Esophagus muscularis mucosa (tissue), 4 donors: ENCODE measurements at regions not wholly inside any gene's neighbourhood (a gene's known extent, or its start where the extent isn't known, plus 50 kb on each side); places are given as distances from the start of the nearest gene placed in this dataset.

ENCODE experiments used
- EP300 ChIP-seq: sonication (generic); formaldehyde crosslinking; IDR thresholded peaks from one replicate; pipeline ENCODE4 v1.6.1; 2017; ENCODE audit warnings: antibody characterized with exemption
- POLR2A ChIP-seq: fragments of 450-650 bp; IDR thresholded peaks from one replicate; pipeline ENCODE4 v1.6.1; 2017; ENCODE audit warnings: antibody characterized with exemption, moderate library complexity, mild to moderate bottlenecking, low read depth
- POLR2AphosphoS5 ChIP-seq, 2 donors: sonication (generic); formaldehyde crosslinking; IDR thresholded peaks; one replicate each; pipeline ENCODE4 v1.6.1; 2017; ENCODE audit warnings: antibody characterized with exemption in 2 of 2
- TF ChIP-seq, protein P1 (sequence below), 3 experiments: fragments of 200-600 bp in 2 of 3; fragments of 450-650 bp in 1 of 3; sonication (generic) in 2 of 3; IDR thresholded peaks; one replicate each; pipeline ENCODE4 v1.5.1; 2017 to 2019; ENCODE audit warnings: antibody characterized with exemption in 3 of 3, mild to moderate bottlenecking in 2 of 3, moderate library complexity in 1 of 3

- TF ChIP-seq POLR2A (no peak), POLR2AphosphoS5 (IDR thresholded peaks at IDR 0.05) (no peak), EP300 (no peak)
- TF ChIP-seq, protein P1, sequence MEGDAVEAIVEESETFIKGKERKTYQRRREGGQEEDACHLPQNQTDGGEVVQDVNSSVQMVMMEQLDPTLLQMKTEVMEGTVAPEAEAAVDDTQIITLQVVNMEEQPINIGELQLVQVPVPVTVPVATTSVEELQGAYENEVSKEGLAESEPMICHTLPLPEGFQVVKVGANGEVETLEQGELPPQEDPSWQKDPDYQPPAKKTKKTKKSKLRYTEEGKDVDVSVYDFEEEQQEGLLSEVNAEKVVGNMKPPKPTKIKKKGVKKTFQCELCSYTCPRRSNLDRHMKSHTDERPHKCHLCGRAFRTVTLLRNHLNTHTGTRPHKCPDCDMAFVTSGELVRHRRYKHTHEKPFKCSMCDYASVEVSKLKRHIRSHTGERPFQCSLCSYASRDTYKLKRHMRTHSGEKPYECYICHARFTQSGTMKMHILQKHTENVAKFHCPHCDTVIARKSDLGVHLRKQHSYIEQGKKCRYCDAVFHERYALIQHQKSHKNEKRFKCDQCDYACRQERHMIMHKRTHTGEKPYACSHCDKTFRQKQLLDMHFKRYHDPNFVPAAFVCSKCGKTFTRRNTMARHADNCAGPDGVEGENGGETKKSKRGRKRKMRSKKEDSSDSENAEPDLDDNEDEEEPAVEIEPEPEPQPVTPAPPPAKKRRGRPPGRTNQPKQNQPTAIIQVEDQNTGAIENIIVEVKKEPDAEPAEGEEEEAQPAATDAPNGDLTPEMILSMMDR (IDR thresholded peaks at IDR 0.05), result no peak
Measured at GRCh38 chr2:177338177-177338721, 54.3 kb upstream of the AGPS start.
